WERI-Rb-1 (cell line): ENCODE measurements at regions not wholly inside any gene's neighbourhood (a gene's known extent, or its start where the extent isn't known, plus 50 kb on each side); places are given as distances from the start of the nearest gene placed in this dataset.

Source experiments
- DNase-seq: peaks from one replicate; pipeline ENCODE4 v3.0.0-alpha.2; 2020
- H3K27ac ChIP-seq: fragments of 250-450 bp; sonication (Bioruptor Pico); 2 replicates; pipeline ENCODE4 v1.5.1; 2020; ENCODE audit warnings: mild to moderate bottlenecking, moderate library complexity
- H3K27me3 ChIP-seq: fragments of 250-450 bp; sonication (Bioruptor Pico); 2 replicates; pipeline ENCODE4 v1.5.1; 2021; ENCODE audit warnings: mild to moderate bottlenecking, low read depth, moderate library complexity; ENCODE audit not compliant: insufficient read depth, severe bottlenecking
- H3K36me3 ChIP-seq: fragments of 250-450 bp; sonication (Bioruptor Pico); 2 replicates; pipeline ENCODE4 v1.5.1; 2020; ENCODE audit warnings: mild to moderate bottlenecking, moderate library complexity
- H3K4me3 ChIP-seq: 2 replicates; pipeline ENCODE4 v1.5.1; 2011; ENCODE audit warnings: low read depth, mild to moderate bottlenecking, control low read depth, low read length
- H3K9me3 ChIP-seq: fragments of 250-450 bp; sonication (Bioruptor Pico); 2 replicates; pipeline ENCODE4 v1.5.1; 2021; ENCODE audit warnings: mild to moderate bottlenecking, moderate library complexity; ENCODE audit not compliant: severe bottlenecking
- CTCF ChIP-seq: IDR thresholded peaks from 2 replicates; pipeline ENCODE4 v1.5.1; 2011; ENCODE audit warnings: low read depth, mild to moderate bottlenecking, control low read depth, inconsistent platforms, low read length

- Histone ChIP-seq H3K9me3 (no peaks in the 10 kb centered on the region), H3K27me3 (peaks cover 3% of the 10 kb centered on the region), H3K27ac (no peak overlapping the region), H3K36me3 (no peaks in the 10 kb centered on the region), H3K4me3 (no peak overlapping the region)
- DNase-seq = no peak
- no peak for TF ChIP-seq CTCF
Measured at GRCh38 chr5:62059960-62060359, 246.0 kb upstream of the KIF2A start.

GRCh38 chr5:62065050-62065449, 241.0 kb upstream of the KIF2A start:
- H3K27ac ChIP-seq = no peak overlapping the region
- DNase-seq = no peak
- H3K36me3 ChIP-seq = no peaks in the 10 kb centered on the region
- peaks cover 6% of the 10 kb centered on the region for H3K27me3 ChIP-seq
- no peak for TF ChIP-seq CTCF
- H3K4me3 ChIP-seq = no peak overlapping the region
- no peaks in the 10 kb centered on the region for H3K9me3 ChIP-seq

GRCh38 chr5:62066761-62067277, 239.2 kb upstream of the KIF2A start:
- Histone ChIP-seq H3K27me3 (peaks cover 6% of the 10 kb centered on the region), H3K27ac (no peak overlapping the region), H3K9me3 (no peaks in the 10 kb centered on the region), H3K4me3 (no peak overlapping the region), H3K36me3 (no peaks in the 10 kb centered on the region)
- TF ChIP-seq CTCF = no peak
- no peak for DNase-seq

- no peak for TF ChIP-seq CTCF
- Histone ChIP-seq H3K9me3 (no peaks in the 10 kb centered on the region), H3K4me3 (no peak overlapping the region), H3K27me3 (peaks cover 6% of the 10 kb centered on the region), H3K36me3 (no peaks in the 10 kb centered on the region), H3K27ac (no peak overlapping the region)
- DNase-seq = no peak
Measured at GRCh38 chr5:62068554-62068953, 237.5 kb upstream of the KIF2A start.

- Histone ChIP-seq H3K27me3 (peaks cover 2% of the 10 kb centered on the region), H3K36me3 (no peaks in the 10 kb centered on the region)
Measured at GRCh38 chr5:62077387-62077786, 228.6 kb upstream of the KIF2A start.

More at GRCh38 chr5:62077387-62077786, 228.6 kb upstream of the KIF2A start:
- Histone ChIP-seq H3K27ac (no peak overlapping the region), H3K9me3 (no peaks in the 10 kb centered on the region), H3K4me3 (no peak overlapping the region)
- DNase-seq = no peak
- TF ChIP-seq CTCF = no peak
